Ecto neural progenitor cell (in vitro differentiated cells): ENCODE measurements at regions not wholly inside any gene's neighbourhood (a gene's known extent, or its start where the extent isn't known, plus 50 kb on each side); places are given as distances from the start of the nearest gene placed in this dataset.
"Not testable (repeated sequence)": the region's sequence is repeated elsewhere in the genome, so short reads cannot be mapped to it uniquely, and the experiment has no call there.

ENCODE experiments used
- DNase-seq: peaks from one replicate; pipeline ENCODE4 v3.0.0-alpha.2; 2018; ENCODE audit warnings: low spot score

GRCh38 chr6:125354649-125355048 is 52.9 kb upstream of the HDDC2 start:
- DNase-seq = no peak

GRCh38 chr6:125356884-125357283 is 55.1 kb upstream of the HDDC2 start:
- no peak for DNase-seq

- no peak for DNase-seq
These were observed 55.9 kb upstream of the HDDC2 start for GRCh38 chr6:125357515-125358256.

- no peak for DNase-seq
These were observed 57.1 kb upstream of the HDDC2 start for GRCh38 chr6:125358898-125359297.

- DNase-seq = no peak
These were observed 60.1 kb upstream of the HDDC2 start for GRCh38 chr6:125361868-125362267.

GRCh38 chr6:125363039-125363823 is 61.5 kb upstream of the HDDC2 start:
- peak; percentile 85 for DNase-seq

- DNase-seq = no peak
These were observed 62.0 kb upstream of the HDDC2 start for GRCh38 chr6:125363824-125364165.

GRCh38 chr6:125365230-125365629 is 63.5 kb upstream of the HDDC2 start:
- DNase-seq = no peak

GRCh38 chr6:125367036-125367782 is 65.4 kb upstream of the HDDC2 start:
- no peak for DNase-seq

GRCh38 chr6:125370343-125370742 is 68.6 kb upstream of the HDDC2 start:
- DNase-seq = no peak

- no peak for DNase-seq
These were observed 73.2 kb upstream of the HDDC2 start for GRCh38 chr6:125375013-125375412.

- no peak for DNase-seq
These were observed 74.1 kb upstream of the HDDC2 start for GRCh38 chr6:125375821-125376220.

- no peak for DNase-seq
These were observed 75.9 kb upstream of the HDDC2 start for GRCh38 chr6:125377621-125378020.

GRCh38 chr6:125379174-125379573 is 77.4 kb upstream of the HDDC2 start:
- DNase-seq = no peak

- no peak for DNase-seq
These were observed 78.7 kb upstream of the HDDC2 start for GRCh38 chr6:125380474-125380873.

GRCh38 chr6:125386337-125386736 is 84.6 kb upstream of the HDDC2 start:
- not testable (repeated sequence) for DNase-seq

GRCh38 chr6:125392682-125393081 is 90.9 kb upstream of the HDDC2 start:
- no peak for DNase-seq

GRCh38 chr6:125393449-125393858 is 91.7 kb upstream of the HDDC2 start:
- DNase-seq = no peak

GRCh38 chr6:125406741-125407140 is 105.0 kb upstream of the HDDC2 start:
- DNase-seq = no peak

GRCh38 chr6:125414507-125414906 is 112.7 kb upstream of the HDDC2 start:
- no peak for DNase-seq

GRCh38 chr6:125415913-125416312 is 114.1 kb upstream of the HDDC2 start:
- no peak for DNase-seq

- peak; percentile 59 for DNase-seq
These were observed 120.1 kb upstream of the HDDC2 start for GRCh38 chr6:125421836-125422235.

GRCh38 chr6:125423047-125423446 is 121.3 kb upstream of the HDDC2 start:
- DNase-seq = no peak
